Astrocyte (in vitro differentiated cells and primary cell): ENCODE measurements at regions not wholly inside any gene's neighbourhood (a gene's known extent, or its start where the extent isn't known, plus 50 kb on each side); places are given as distances from the start of the nearest gene placed in this dataset.
A peak's percentile ranks its signal among the peaks of the same experiment; 100 is the strongest.

Experiments
- CTCF ChIP-seq: IDR thresholded peaks from 2 replicates; pipeline ENCODE4 v1.5.1; 2011; ENCODE audit warnings: low read depth, mild to moderate bottlenecking, inconsistent platforms, low read length, moderate library complexity; ENCODE audit not compliant: insufficient read depth
- EZH2 ChIP-seq: IDR thresholded peaks from 2 replicates; pipeline ENCODE4 v1.6.1; 2012; ENCODE audit warnings: mild to moderate bottlenecking, low read length, inconsistent platforms; ENCODE audit not compliant: insufficient read depth

- no peak for TF ChIP-seq EZH2
- TF ChIP-seq CTCF, result peak; percentile 65
These were observed 726.6 kb downstream of the TRAM1L1 start for GRCh38 chr4:116358633-116359222.
